SU-DHL-6 (cell line): ENCODE measurements at regions not wholly inside any gene's neighbourhood (a gene's known extent, or its start where the extent isn't known, plus 50 kb on each side); places are given as distances from the start of the nearest gene placed in this dataset.

Experiments used
- H2AFZ ChIP-seq: fragments of 200-600 bp; sonication (generic); 2 replicates; pipeline ENCODE4 v1.6.1; 2014; ENCODE audit warnings: low read depth, mild to moderate bottlenecking, moderate library complexity, mixed read lengths, antibody characterized with exemption, low read length; ENCODE audit not compliant: severe bottlenecking
- H3F3A ChIP-seq: fragments of 200-600 bp; shearing (Covaris generic); 2 replicates; pipeline ENCODE4 v1.6.0; 2016; ENCODE audit warnings: antibody characterized with exemption, mild to moderate bottlenecking; ENCODE audit not compliant: insufficient read depth
- H3K27ac ChIP-seq: fragments of 200-600 bp; sonication (generic); 2 replicates; pipeline ENCODE4 v1.5.1; 2016; ENCODE audit warnings: low read depth, mild to moderate bottlenecking, low read length, moderate library complexity, mixed read lengths
- H3K27me3 ChIP-seq: fragments of 200-600 bp; sonication (generic), shearing (Covaris generic); 2 replicates; pipeline ENCODE4 v1.6.0; 2014; ENCODE audit warnings: mild to moderate bottlenecking, low read length
- H3K36me3 ChIP-seq: fragments of 200-600 bp; sonication (generic); 2 replicates; pipeline ENCODE4 v1.6.1; 2014; ENCODE audit warnings: mild to moderate bottlenecking, low read length, mixed read lengths
- H3K4me2 ChIP-seq: fragments of 300-600, 200-600 bp; shearing (Covaris generic), sonication (generic); 2 replicates; pipeline ENCODE4 v1.6.0; 2014; ENCODE audit warnings: low read length, low read depth, mild to moderate bottlenecking; ENCODE audit not compliant: poor library complexity, severe bottlenecking
- H3K4me3 ChIP-seq: fragments of 200-600 bp; sonication (generic); 2 replicates; pipeline ENCODE4 v1.5.1; 2014; ENCODE audit warnings: antibody characterized with exemption, low read length, mild to moderate bottlenecking, mixed read lengths; ENCODE audit not compliant: insufficient read depth, poor library complexity, severe bottlenecking
- H3K79me2 ChIP-seq: fragments of 200-600 bp; sonication (generic); 2 replicates; pipeline ENCODE4 v1.6.1; 2014; ENCODE audit warnings: mild to moderate bottlenecking, low read length, moderate library complexity; ENCODE audit not compliant: insufficient read depth
- H3K9ac ChIP-seq: fragments of 200-600 bp; sonication (generic); 2 replicates; pipeline ENCODE4 v1.7.0; 2014; ENCODE audit warnings: mild to moderate bottlenecking, low read length
- H3K9me2 ChIP-seq: fragments of 200-600 bp; sonication (generic); replicated peaks from 2 replicates; pipeline ENCODE4 v1.6.1; 2014; ENCODE audit warnings: low read length; ENCODE audit not compliant: insufficient read depth
- H3K9me3 ChIP-seq: fragments of 200-600 bp; sonication (generic); 2 replicates; pipeline ENCODE4 v1.6.1; 2014; ENCODE audit warnings: low read length, mixed read lengths; ENCODE audit not compliant: insufficient read depth
- H4K20me1 ChIP-seq: fragments of 200-600 bp; sonication (generic); 2 replicates; pipeline ENCODE4 v1.6.1; 2014; ENCODE audit warnings: low read depth, mild to moderate bottlenecking, antibody characterized with exemption, low read length, moderate library complexity, mixed read lengths
- CTCF ChIP-seq: fragments of 200-600 bp; sonication (generic); IDR thresholded peaks from one replicate; pipeline ENCODE4 v1.5.1; 2017; ENCODE audit warnings: antibody characterized with exemption, mild to moderate bottlenecking, low read length, moderate library complexity; ENCODE audit not compliant: insufficient read depth, poor library complexity, severe bottlenecking
- EZH2phosphoT487 ChIP-seq: fragments of 200-600 bp; sonication (generic), shearing (Covaris generic); conservative IDR thresholded peaks from 2 replicates; pipeline ENCODE4 v1.6.1; 2018; ENCODE audit warnings: mild to moderate bottlenecking, antibody characterized with exemption, low read length, moderate library complexity, mixed read lengths

GRCh38 chr14:76962303-76962660, 66.2 kb downstream of the IRF2BPL start:
- Histone ChIP-seq H3K4me2 (peak overlapping the region; percentile 55), H3F3A (no peaks in the 10 kb centered on the region), H3K79me2 (no peaks in the 10 kb centered on the region), H3K27me3 (no peaks in the 10 kb centered on the region), H2AFZ (no peak overlapping the region), H3K4me3 (peak overlapping the region; percentile 39), H3K9me2 (no peaks in the 10 kb centered on the region), H3K27ac (no peak overlapping the region), H3K9me3 (no peaks in the 10 kb centered on the region), H3K36me3 (no peaks in the 10 kb centered on the region), H3K9ac (no peak overlapping the region), H4K20me1 (no peaks in the 10 kb centered on the region)
- TF ChIP-seq EZH2phosphoT487, result no peak
- no peak for TF ChIP-seq CTCF

- no peak for TF ChIP-seq CTCF
- 0 out of 2 replicates have a peak, but pooled peaks have one; percentile 47 for TF ChIP-seq EZH2phosphoT487
- H2AFZ ChIP-seq, result no peak overlapping the region
These were observed 66.7 kb downstream of the IRF2BPL start for GRCh38 chr14:76961631-76962302.

GRCh38 chr14:76958980-76959710, 69.4 kb downstream of the IRF2BPL start:
- H3K27me3 ChIP-seq, result no peaks in the 10 kb centered on the region
- H2AFZ ChIP-seq, result no peak overlapping the region
- no peaks in the 10 kb centered on the region for H3K79me2 ChIP-seq
- no peak overlapping the region for H3K27ac ChIP-seq
- H3K9me3 ChIP-seq, result no peaks in the 10 kb centered on the region
- TF ChIP-seq EZH2phosphoT487, result no peak
- no peak for TF ChIP-seq CTCF
- H3K36me3 ChIP-seq, result no peaks in the 10 kb centered on the region
- no peaks in the 10 kb centered on the region for H3K9me2 ChIP-seq
- H3K9ac ChIP-seq, result no peak overlapping the region
- H4K20me1 ChIP-seq, result no peaks in the 10 kb centered on the region
- H3F3A ChIP-seq, result no peaks in the 10 kb centered on the region; the same call in 1 of the 2 replicates
- H3K4me3 ChIP-seq, result no peak overlapping the region
- H3K4me2 ChIP-seq, result no peak overlapping the region

More at GRCh38 chr14:76961631-76962302, 66.7 kb downstream of the IRF2BPL start:
- Histone ChIP-seq H3K4me2 (peak overlapping the region; percentile 55), H3K36me3 (no peaks in the 10 kb centered on the region), H3F3A (no peaks in the 10 kb centered on the region), H3K79me2 (no peaks in the 10 kb centered on the region), H3K9ac (no peak overlapping the region; the same call in 1 of the 2 replicates), H4K20me1 (no peaks in the 10 kb centered on the region), H3K4me3 (peak overlapping the region; percentile 39), H3K27me3 (no peaks in the 10 kb centered on the region), H3K9me2 (no peaks in the 10 kb centered on the region), H3K9me3 (no peaks in the 10 kb centered on the region), H3K27ac (no peak overlapping the region)
